Brain microvascular endothelial cell (primary cell): ENCODE measurements at regions not wholly inside any gene's neighbourhood (a gene's known extent, or its start where the extent isn't known, plus 50 kb on each side); places are given as distances from the start of the nearest gene placed in this dataset.

Source experiments
- DNase-seq: peaks from one replicate; pipeline ENCODE4 v3.0.0-alpha.2; 2020
- H3K27ac ChIP-seq: fragments of 250-450 bp; sonication (Bioruptor Pico); 2 replicates; pipeline ENCODE4 v1.5.1; 2020; ENCODE audit warnings: mild to moderate bottlenecking, moderate library complexity
- H3K27me3 ChIP-seq: fragments of 250-450 bp; sonication (Bioruptor Pico); replicated peaks from 2 replicates; pipeline ENCODE4 v1.5.1; 2020; ENCODE audit warnings: mild to moderate bottlenecking
- H3K36me3 ChIP-seq: fragments of 250-450 bp; sonication (Bioruptor Pico); replicated peaks from 2 replicates; pipeline ENCODE4 v1.5.1; 2020; ENCODE audit warnings: mild to moderate bottlenecking
- H3K4me3 ChIP-seq: 2 replicates; pipeline ENCODE4 v1.5.1; 2011; ENCODE audit warnings: low read depth, mild to moderate bottlenecking, control low read depth, low read length, moderate library complexity
- CTCF ChIP-seq: IDR thresholded peaks from 2 replicates; pipeline ENCODE4 v1.5.1; 2011; ENCODE audit warnings: low read depth, mild to moderate bottlenecking, moderate library complexity, low read length, control low read depth, inconsistent platforms; ENCODE audit errors: missing control alignments
- in situ Hi-C: cut with HindIII; loops from 2 replicates; pipeline ENCODE4 v1.10.0; 2017; ENCODE audit warnings: low sequenced_read_pairs, low pct_ligation_motif_present

DNA sequence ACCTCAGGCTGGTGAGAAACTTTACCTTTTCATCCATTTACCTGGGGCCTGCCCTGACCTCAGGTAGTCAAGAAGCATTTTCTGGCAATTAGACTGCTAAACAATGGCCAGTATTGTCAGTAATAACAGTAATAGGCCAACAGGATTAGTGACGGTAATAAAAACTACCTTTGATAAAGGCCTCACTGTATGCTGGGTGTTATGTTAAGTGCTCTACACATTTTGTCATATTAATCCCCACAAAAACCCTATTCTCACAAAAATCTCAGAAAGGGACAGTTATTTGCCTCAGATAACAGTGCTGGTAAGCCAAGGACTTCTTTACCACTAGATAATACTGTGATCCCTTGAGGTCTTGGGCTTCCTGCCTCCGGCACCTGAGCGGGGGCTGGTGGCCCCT is 191.4 kb downstream of the FOXD2 start:
- H3K4me3 ChIP-seq: no peak overlapping the region
- no peaks in the 10 kb centered on the region for H3K27me3 ChIP-seq
- no peak for DNase-seq
- in situ Hi-C loops: no loop called here
- TF ChIP-seq CTCF: no peak
- H3K27ac ChIP-seq: no peak overlapping the region
- H3K36me3 ChIP-seq: no peaks in the 10 kb centered on the region

DNA sequence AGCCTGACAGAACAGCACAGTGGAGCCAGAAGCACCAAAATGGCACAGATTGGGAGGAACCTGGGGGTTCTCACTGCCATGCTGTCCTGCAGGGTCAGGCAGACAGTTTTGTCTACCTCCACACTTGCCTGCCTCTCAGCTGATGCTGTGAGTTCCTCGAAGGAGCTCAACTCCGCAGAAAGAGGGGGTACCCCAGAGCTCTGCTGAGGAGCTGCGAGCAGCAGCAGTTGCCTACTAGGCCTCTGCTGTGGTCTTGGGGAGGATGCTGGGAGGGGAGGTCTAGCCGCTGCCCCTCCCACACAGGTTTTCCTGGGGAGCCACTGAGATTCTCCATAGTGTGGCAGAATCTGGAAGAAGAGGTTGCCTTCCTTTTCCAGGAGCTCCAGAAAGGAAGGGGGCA is 192.5 kb downstream of the FOXD2 start:
- Histone ChIP-seq H3K27me3 (no peaks in the 10 kb centered on the region), H3K27ac (no peak overlapping the region), H3K4me3 (no peak overlapping the region), H3K36me3 (no peaks in the 10 kb centered on the region)
- DNase-seq: no peak
- in situ Hi-C loops: no loop called here
- no peak for TF ChIP-seq CTCF

DNA sequence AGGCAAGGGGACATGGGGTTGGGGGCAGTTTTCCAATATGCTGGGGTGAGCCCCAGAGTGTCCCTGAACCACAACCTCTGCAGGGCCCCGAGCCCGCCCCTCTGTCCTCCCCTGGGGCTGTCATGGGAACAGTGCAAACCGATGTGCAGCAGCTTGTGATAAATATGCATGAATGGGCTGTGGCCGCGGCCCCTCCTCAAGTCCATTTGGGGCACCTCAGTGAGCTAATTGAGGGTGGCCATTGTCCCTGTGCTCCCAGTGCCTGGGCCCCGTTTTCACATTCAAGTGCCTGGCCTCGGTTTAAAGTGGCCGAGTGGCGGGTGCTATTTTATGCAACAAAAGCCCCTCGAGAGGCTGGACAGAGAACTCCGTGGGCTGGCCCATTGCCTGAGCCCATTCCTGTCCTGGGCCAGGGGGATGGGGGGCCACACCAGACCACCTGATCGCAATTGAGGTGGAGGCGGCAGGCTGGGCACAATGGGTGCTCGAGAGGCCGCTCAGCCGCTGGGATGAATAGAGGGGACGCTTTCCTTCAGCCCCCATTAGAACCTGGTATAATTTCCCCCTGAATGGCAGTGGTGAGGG is 193.7 kb downstream of the FOXD2 start:
- Histone ChIP-seq H3K27me3 (no peaks in the 10 kb centered on the region), H3K4me3 (no peak overlapping the region), H3K36me3 (no peaks in the 10 kb centered on the region), H3K27ac (no peak overlapping the region)
- in situ Hi-C loops: no loop called here
- DNase-seq: no peak
- TF ChIP-seq CTCF: no peak

DNA sequence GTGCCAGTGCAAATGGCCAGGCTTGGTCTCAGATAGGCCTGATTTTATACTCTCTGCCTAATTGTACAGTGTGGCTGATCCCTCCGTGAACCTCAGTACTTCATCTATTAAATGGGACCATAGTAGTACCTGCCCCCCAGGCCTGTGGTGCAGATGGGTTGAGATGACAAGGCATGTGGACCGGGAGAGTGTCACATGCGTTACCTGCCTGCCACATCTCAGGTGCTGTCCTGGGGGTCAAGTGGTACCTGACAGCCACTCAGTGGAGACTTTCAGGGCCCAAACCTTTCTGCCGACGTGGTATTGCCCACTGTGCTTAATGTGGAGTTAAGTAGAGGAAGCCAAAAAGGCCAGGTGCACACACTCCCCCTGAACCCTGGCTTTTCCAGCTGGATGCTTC is 197.3 kb downstream of the FOXD2 start:
- no peak overlapping the region for H3K27ac ChIP-seq
- no peaks in the 10 kb centered on the region for H3K36me3 ChIP-seq
- no peaks in the 10 kb centered on the region for H3K27me3 ChIP-seq
- H3K4me3 ChIP-seq: no peak overlapping the region
- no peak for TF ChIP-seq CTCF
- DNase-seq: no peak
- in situ Hi-C loops: no loop called here

DNA sequence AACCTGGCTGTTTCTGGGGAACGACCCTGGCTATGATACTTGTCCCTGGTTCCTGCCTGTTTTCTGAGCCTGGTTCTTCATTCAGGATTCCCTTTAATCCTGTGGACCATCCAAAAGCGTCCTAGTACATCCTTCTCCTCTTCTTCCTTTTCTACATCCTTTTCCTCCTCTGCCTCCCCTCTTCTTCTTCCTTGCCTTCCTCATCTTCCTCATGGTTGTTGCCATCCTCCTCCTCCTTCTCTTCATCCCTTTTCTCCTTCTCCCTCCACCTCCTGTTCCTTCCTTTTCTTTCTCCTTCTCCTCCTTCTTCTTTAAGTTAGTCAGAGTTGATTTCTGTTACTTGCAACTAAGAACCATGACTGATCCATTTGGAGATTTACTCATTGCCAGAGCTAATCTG is 197.8 kb downstream of the FOXD2 start:
- DNase-seq: no peak
- no peak overlapping the region for H3K27ac ChIP-seq
- H3K4me3 ChIP-seq: no peak overlapping the region
- no peaks in the 10 kb centered on the region for H3K36me3 ChIP-seq
- in situ Hi-C loops: no loop called here
- TF ChIP-seq CTCF: no peak
- no peaks in the 10 kb centered on the region for H3K27me3 ChIP-seq

DNA sequence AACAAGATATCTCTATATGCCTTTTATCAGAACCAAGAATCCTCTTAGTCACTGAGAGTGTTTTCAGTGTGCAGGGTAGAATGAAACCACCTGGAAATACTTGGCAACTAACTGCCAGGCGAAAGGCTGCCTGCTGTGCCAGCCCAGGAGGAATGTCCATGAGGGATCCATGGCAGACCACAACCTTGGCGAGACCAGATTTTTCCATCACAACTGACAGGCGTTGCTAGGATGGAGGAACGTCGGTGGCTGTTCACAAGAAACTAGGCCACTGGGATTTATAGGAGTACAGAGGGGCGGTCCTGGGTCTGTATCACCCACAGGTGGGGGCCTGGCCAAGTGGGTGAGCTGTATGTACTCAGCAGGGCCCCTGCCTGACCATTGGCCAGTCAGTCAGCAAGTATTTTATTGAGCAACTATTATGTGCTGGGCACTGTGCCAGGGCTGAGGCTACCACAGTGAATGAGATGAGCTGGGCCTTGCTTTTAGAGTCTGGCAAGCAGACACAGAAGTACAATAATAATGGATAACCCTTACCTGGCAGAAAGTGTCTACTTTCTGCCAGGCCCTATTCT is 199.4 kb downstream of the FOXD2 start:
- Histone ChIP-seq H3K27me3 (no peaks in the 10 kb centered on the region), H3K4me3 (no peak overlapping the region), H3K27ac (no peak overlapping the region), H3K36me3 (no peaks in the 10 kb centered on the region)
- no peak for TF ChIP-seq CTCF
- in situ Hi-C loops: no loop called here
- DNase-seq: peak; percentile 45
